Activated B cell treated with CpG ODN at 0.5 μM for 24 hours (primary cell): ENCODE measurements at regions not wholly inside any gene's neighbourhood (a gene's known extent, or its start where the extent isn't known, plus 50 kb on each side); places are given as distances from the start of the nearest gene placed in this dataset.

Experiments used
- ATAC-seq: fragments of 200-7000 bp; cut with Tn5 transposase; one replicate; pipeline ENCODE4 v1.10.0; 2021; ENCODE audit warnings: low read depth, mild to moderate bottlenecking, moderate library complexity
- CTCF ChIA-PET: fragments of 350-600 bp; sonication (Branson Sonifier 250); formaldehyde crosslinking; loops from one replicate; lab custom pipeline; 2021; ENCODE audit warnings: antibody characterized with exemption; lab: Charles Lee
- POLR2A ChIA-PET: fragments of 350-600 bp; sonication (Branson Sonifier 250); formaldehyde crosslinking; loops from one replicate; lab custom pipeline; 2021; ENCODE audit warnings: antibody characterized with exemption; lab: Charles Lee
- DNase-seq: peaks from one replicate; pipeline ENCODE4 v3.0.0; 2022
- H3K27ac Mint-ChIP-seq: one replicate; pipeline ENCODE4 v1.8.0; 2020; ENCODE audit warnings: mixed read lengths
- H3K27me3 Mint-ChIP-seq: one replicate; pipeline ENCODE4 v1.8.0; 2021; ENCODE audit warnings: mixed read lengths
- H3K36me3 Mint-ChIP-seq: one replicate; pipeline ENCODE4 v1.8.0; 2021; ENCODE audit warnings: low read depth, mixed read lengths
- H3K4me1 Mint-ChIP-seq: one replicate; pipeline ENCODE4 v1.8.0; 2021; ENCODE audit warnings: mixed read lengths
- H3K4me3 Mint-ChIP-seq: one replicate; pipeline ENCODE4 v1.8.0; 2020; ENCODE audit warnings: mild to moderate bottlenecking, mixed read lengths
- H3K9me3 Mint-ChIP-seq: one replicate; pipeline ENCODE4 v1.8.0; 2020; ENCODE audit warnings: mixed read lengths
- CTCF ChIP-seq: fragments of 200-600 bp; IDR thresholded peaks from one replicate; pipeline ENCODE4 v1.8.0; 2022; ENCODE audit warnings: antibody characterized with exemption, mild to moderate bottlenecking
- intact Hi-C: fragments of 100-400 bp; cut with micrococcal nuclease; formaldehyde crosslinking; loops from one replicate; pipeline ENCODE4 v1.15.1; 2024

- ChIA-PET POLR2A (no interaction called here), CTCF (no interaction called here)
- intact Hi-C loops: no loop called here
- peaks cover 12% of the 10 kb centered on the region for H3K27me3 Mint-ChIP-seq
- H3K9me3 Mint-ChIP-seq: no peaks in the 10 kb centered on the region
- no peaks in the 10 kb centered on the region for H3K4me1 Mint-ChIP-seq
- TF ChIP-seq CTCF: no peak
- DNase-seq (no peak), ATAC-seq (no peak)
- H3K36me3 Mint-ChIP-seq: no peaks in the 10 kb centered on the region
- no peak overlapping the region for H3K4me3 Mint-ChIP-seq
- no peak overlapping the region for H3K27ac Mint-ChIP-seq
Observed at GRCh38 chr14:76320486-76320885, 55.5 kb upstream of the ESRRB start.

GRCh38 chr14:76320975-76321374 lies 55.0 kb upstream of the ESRRB start:
- POLR2A ChIA-PET: no interaction called here
- Mint-ChIP-seq H3K27ac (no peak overlapping the region), H3K4me1 (no peaks in the 10 kb centered on the region), H3K4me3 (no peak overlapping the region), H3K27me3 (peaks cover 16% of the 10 kb centered on the region), H3K36me3 (no peaks in the 10 kb centered on the region), H3K9me3 (no peaks in the 10 kb centered on the region)
- no peak for TF ChIP-seq CTCF
- CTCF ChIA-PET: no interaction called here
- ATAC-seq (no peak), DNase-seq (no peak)
- intact Hi-C loops: no loop called here

GRCh38 chr14:76322594-76323220 lies 53.2 kb upstream of the ESRRB start:
- no peak for DNase-seq
- CTCF ChIA-PET: no interaction called here
- no peaks in the 10 kb centered on the region for H3K9me3 Mint-ChIP-seq
- H3K4me1 Mint-ChIP-seq: no peaks in the 10 kb centered on the region
- peaks cover 27% of the 10 kb centered on the region for H3K27me3 Mint-ChIP-seq
- H3K4me3 Mint-ChIP-seq: no peak overlapping the region
- ATAC-seq: no peak
- H3K27ac Mint-ChIP-seq: no peak overlapping the region
- intact Hi-C loops: no loop called here
- H3K36me3 Mint-ChIP-seq: no peaks in the 10 kb centered on the region
- no peak for TF ChIP-seq CTCF
- POLR2A ChIA-PET: no interaction called here

- no peaks in the 10 kb centered on the region for H3K4me1 Mint-ChIP-seq
- intact Hi-C loops: no loop called here
- no peak overlapping the region for H3K4me3 Mint-ChIP-seq
- POLR2A ChIA-PET: no interaction called here
- ATAC-seq (no peak), DNase-seq (no peak)
- H3K9me3 Mint-ChIP-seq: no peaks in the 10 kb centered on the region
- CTCF ChIA-PET: no interaction called here
- H3K27ac Mint-ChIP-seq: no peak overlapping the region
- H3K36me3 Mint-ChIP-seq: no peaks in the 10 kb centered on the region
- TF ChIP-seq CTCF: no peak
- peaks cover 32% of the 10 kb centered on the region for H3K27me3 Mint-ChIP-seq
Observed at GRCh38 chr14:76323331-76324050, 52.4 kb upstream of the ESRRB start.

GRCh38 chr14:76324133-76324532 lies 51.8 kb upstream of the ESRRB start:
- intact Hi-C loops: no loop called here
- DNase-seq (no peak), ATAC-seq (no peak)
- Mint-ChIP-seq H3K4me3 (no peak overlapping the region), H3K27me3 (peaks cover 38% of the 10 kb centered on the region), H3K36me3 (no peaks in the 10 kb centered on the region), H3K4me1 (no peaks in the 10 kb centered on the region), H3K9me3 (no peaks in the 10 kb centered on the region), H3K27ac (no peak overlapping the region)
- CTCF ChIA-PET: no interaction called here
- TF ChIP-seq CTCF: no peak
- POLR2A ChIA-PET: no interaction called here
